Mesenchymal stem cell (in vitro differentiated cells and primary cell): ENCODE measurements at regions not wholly inside any gene's neighbourhood (a gene's known extent, or its start where the extent isn't known, plus 50 kb on each side); places are given as distances from the start of the nearest gene placed in this dataset.

ENCODE experiments used
- DNase-seq: peaks from one replicate; pipeline ENCODE4 v3.0.0-alpha.2; 2013
- H2AFZ ChIP-seq: one replicate; pipeline ENCODE4 v1.6.1; 2013; ENCODE audit warnings: low read depth, mild to moderate bottlenecking, control low read depth, inconsistent platforms, low read length, moderate library complexity
- H2AK5ac ChIP-seq: 2 replicates; pipeline ENCODE4 v1.6.1; 2013; ENCODE audit warnings: low read length, moderate library complexity, mild to moderate bottlenecking, inconsistent platforms; ENCODE audit not compliant: severe bottlenecking
- H2BK120ac ChIP-seq: one replicate; pipeline ENCODE4 v1.6.1; 2013; ENCODE audit warnings: low read depth, mild to moderate bottlenecking, inconsistent platforms, low read length, moderate library complexity
- H2BK12ac ChIP-seq, 2 experiments: one replicate each; pipeline ENCODE4 v1.6.1; 2013; ENCODE audit warnings: inconsistent platforms in 2 of 2, low read length in 2 of 2, mild to moderate bottlenecking in 2 of 2, moderate library complexity in 2 of 2, control low read depth in 1 of 2
- H2BK15ac ChIP-seq: one replicate; pipeline ENCODE4 v1.6.1; 2013; ENCODE audit warnings: mild to moderate bottlenecking, low read depth, inconsistent platforms; ENCODE audit not compliant: poor library complexity, severe bottlenecking
- H2BK5ac ChIP-seq: 2 replicates; pipeline ENCODE4 v1.6.1; 2013; ENCODE audit warnings: low read depth, mild to moderate bottlenecking, low read length, control low read depth, inconsistent platforms; ENCODE audit not compliant: poor library complexity, severe bottlenecking
- H3K14ac ChIP-seq, 2 experiments: one replicate each; pipeline ENCODE4 v1.6.1; 2013; ENCODE audit warnings: inconsistent platforms in 2 of 2, low read length in 2 of 2, control low read depth in 1 of 2, mild to moderate bottlenecking in 1 of 2, moderate library complexity in 1 of 2
- H3K18ac ChIP-seq, 2 experiments: one replicate each; pipeline ENCODE4 v1.6.1; 2013; ENCODE audit warnings: inconsistent platforms in 2 of 2, low read length in 2 of 2, control low read depth in 1 of 2, low read depth in 1 of 2, mild to moderate bottlenecking in 1 of 2
- H3K23ac ChIP-seq, 2 experiments: one replicate each; pipeline ENCODE4 v1.6.1; 2013; ENCODE audit warnings: inconsistent platforms in 2 of 2, low read length in 2 of 2, mild to moderate bottlenecking in 2 of 2, moderate library complexity in 2 of 2, control low read depth in 1 of 2
- H3K27ac ChIP-seq: 2 replicates; pipeline ENCODE4 v1.5.1; 2013; ENCODE audit warnings: mild to moderate bottlenecking, moderate library complexity, low read length, control low read depth, inconsistent platforms; ENCODE audit not compliant: poor library complexity, severe bottlenecking
- H3K27me3 ChIP-seq, 2 experiments: 2 replicates each; pipeline versions ENCODE4 v1.6.1 to v1.7.0; 2013; ENCODE audit warnings: low read length in 2 of 2, mild to moderate bottlenecking in 2 of 2, moderate library complexity in 2 of 2, control low read depth in 1 of 2, inconsistent platforms in 1 of 2; ENCODE audit not compliant: control insufficient read depth in 1 of 2, insufficient read depth in 1 of 2
- H3K36me3 ChIP-seq, 2 experiments: 2 replicates each; pipeline versions ENCODE4 v1.6.1 to v1.7.0; 2013; ENCODE audit warnings: low read length in 2 of 2, control low read depth in 1 of 2, inconsistent platforms in 1 of 2, low read depth in 1 of 2, mild to moderate bottlenecking in 1 of 2; ENCODE audit not compliant: insufficient read depth in 2 of 2, control insufficient read depth in 1 of 2
- H3K4ac ChIP-seq, 2 experiments: one replicate each; pipeline ENCODE4 v1.6.1; 2013; ENCODE audit warnings: inconsistent platforms in 2 of 2, low read length in 2 of 2, mild to moderate bottlenecking in 2 of 2, moderate library complexity in 2 of 2, control low read depth in 1 of 2, low read depth in 1 of 2
- H3K4me1 ChIP-seq: 2 replicates; pipeline ENCODE4 v1.6.1; 2013; ENCODE audit warnings: low read depth, low read length, control low read depth; ENCODE audit not compliant: control insufficient read depth, insufficient read depth
- H3K4me2 ChIP-seq: 2 replicates; pipeline ENCODE4 v1.6.1; 2013; ENCODE audit warnings: low read length, mild to moderate bottlenecking, inconsistent platforms; ENCODE audit not compliant: poor library complexity, severe bottlenecking
- H3K4me3 ChIP-seq, 2 experiments: 2 replicates each; pipeline versions ENCODE4 v1.5.1 to v1.7.0; 2013; ENCODE audit warnings: low read length in 2 of 2, mild to moderate bottlenecking in 2 of 2, control low read depth in 1 of 2, low read depth in 1 of 2; ENCODE audit not compliant: insufficient read depth in 1 of 2
- H3K79me1 ChIP-seq: replicated peaks from 2 replicates; pipeline ENCODE4 v1.6.1; 2013; ENCODE audit warnings: mild to moderate bottlenecking, control low read depth, low read length, inconsistent platforms; ENCODE audit not compliant: poor library complexity, severe bottlenecking
- H3K9ac ChIP-seq: 2 replicates; pipeline ENCODE4 v1.7.0; 2013; ENCODE audit warnings: mild to moderate bottlenecking, low read length, moderate library complexity
- H3K9me3 ChIP-seq: 2 replicates; pipeline ENCODE4 v1.7.0; 2013; ENCODE audit warnings: mild to moderate bottlenecking, low read length; ENCODE audit not compliant: control insufficient read depth
- H4K8ac ChIP-seq: one replicate; pipeline ENCODE4 v1.6.1; 2013; ENCODE audit warnings: inconsistent platforms, mild to moderate bottlenecking, low read length, moderate library complexity
- H4K91ac ChIP-seq: one replicate; pipeline ENCODE4 v1.6.1; 2013; ENCODE audit warnings: mild to moderate bottlenecking, low read length, inconsistent platforms
- WGBS: methylation state at CpG from one replicate; pipeline ENCODE4 v1.1.7; 2013; ENCODE audit warnings: mixed read lengths; 5-methylcytosine and 5-hydroxymethylcytosine counted together

DNA sequence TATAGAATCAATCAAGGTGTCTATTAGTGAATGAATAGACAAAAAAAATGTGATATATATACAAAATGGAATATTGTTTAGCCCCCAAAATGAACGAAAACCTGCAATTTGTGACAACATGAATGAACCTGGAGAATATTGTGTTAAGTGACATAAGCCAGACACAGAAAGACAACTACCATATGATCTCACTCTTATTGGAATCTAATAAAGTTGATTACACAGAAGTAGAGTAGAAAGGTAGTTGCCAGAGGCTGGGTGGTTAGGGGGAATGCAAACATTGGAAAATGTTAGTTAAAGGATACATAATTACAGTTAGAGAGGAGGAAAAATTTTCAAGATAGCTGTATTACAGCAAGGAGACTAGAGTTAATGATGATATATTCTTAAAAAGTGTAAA lies 1962.3 kb downstream of the EFNA5 start:
- no peak overlapping the region for H2BK15ac ChIP-seq
- H3K27ac ChIP-seq, result no peak overlapping the region
- no peak for DNase-seq
- no peak overlapping the region for H3K18ac ChIP-seq
- no peak overlapping the region for H3K14ac ChIP-seq
- H4K91ac ChIP-seq, result no peak overlapping the region
- H2AFZ ChIP-seq, result no peak overlapping the region
- no peak overlapping the region for H3K23ac ChIP-seq
- no peak overlapping the region for H2BK5ac ChIP-seq
- H3K4ac ChIP-seq, result no peak overlapping the region
- H3K4me1 ChIP-seq, result no peaks in the 10 kb centered on the region
- H3K4me2 ChIP-seq, result no peak overlapping the region
- H3K79me1 ChIP-seq, result no peaks in the 10 kb centered on the region
- H3K9me3 ChIP-seq, result peaks cover 14% of the 10 kb centered on the region
- no peak overlapping the region for H2BK120ac ChIP-seq
- no peak overlapping the region for H2AK5ac ChIP-seq
- H2BK12ac ChIP-seq, result no peak overlapping the region
- no peak overlapping the region for H4K8ac ChIP-seq
- H3K4me3 ChIP-seq, result no peak overlapping the region
- H3K36me3 ChIP-seq, result no peaks in the 10 kb centered on the region
- no peaks in the 10 kb centered on the region for H3K27me3 ChIP-seq
- H3K9ac ChIP-seq, result no peak overlapping the region
- WGBS, result no CpG with 5 or more reads among the region's 1 CpG

DNA sequence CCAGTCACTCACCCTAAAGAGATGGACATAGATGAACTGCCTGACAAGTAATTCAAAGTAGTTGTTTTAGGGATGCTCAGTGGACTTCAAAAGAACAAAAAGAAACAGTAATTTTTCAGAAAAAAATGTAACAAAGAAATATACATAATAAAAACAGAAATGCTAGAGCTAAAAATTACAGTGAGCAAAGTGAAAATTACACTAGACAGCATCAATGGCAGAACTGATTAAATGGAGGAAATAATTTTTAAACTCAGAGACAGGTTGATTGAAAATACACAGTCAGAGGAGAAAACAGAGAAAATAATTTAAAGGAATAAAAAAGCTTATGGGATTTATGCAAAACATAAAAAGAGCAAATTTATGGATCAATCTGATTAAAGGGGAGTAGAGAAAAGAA lies 1968.4 kb downstream of the EFNA5 start:
- H4K8ac ChIP-seq, result no peak overlapping the region
- no peak for DNase-seq
- no peak overlapping the region for H2BK12ac ChIP-seq
- no peak overlapping the region for H4K91ac ChIP-seq
- no peak overlapping the region for H3K9ac ChIP-seq
- no peak overlapping the region for H2BK15ac ChIP-seq
- no peak overlapping the region for H3K23ac ChIP-seq
- no peak overlapping the region for H3K18ac ChIP-seq
- no peak overlapping the region for H2AFZ ChIP-seq
- H3K9me3 ChIP-seq, result peaks cover 30% of the 10 kb centered on the region
- H3K4me3 ChIP-seq, result no peak overlapping the region
- no peak overlapping the region for H3K27ac ChIP-seq
- H3K36me3 ChIP-seq, result no peaks in the 10 kb centered on the region
- no peak overlapping the region for H3K14ac ChIP-seq
- no peaks in the 10 kb centered on the region for H3K4me1 ChIP-seq
- no peaks in the 10 kb centered on the region for H3K27me3 ChIP-seq
- H3K79me1 ChIP-seq, result no peaks in the 10 kb centered on the region
- H3K4ac ChIP-seq, result no peak overlapping the region
- H2BK120ac ChIP-seq, result no peak overlapping the region
- no peak overlapping the region for H3K4me2 ChIP-seq
- H2BK5ac ChIP-seq, result no peak overlapping the region
- no peak overlapping the region for H2AK5ac ChIP-seq

GRCh38 chr5:105696440-105696839 lies 1974.3 kb downstream of the EFNA5 start:
- Histone ChIP-seq H2BK12ac (no peak overlapping the region), H3K4me1 (no peaks in the 10 kb centered on the region), H2AFZ (no peak overlapping the region), H2BK120ac (no peak overlapping the region), H3K27ac (no peak overlapping the region), H3K9ac (no peak overlapping the region), H3K36me3 (no peaks in the 10 kb centered on the region), H3K4ac (no peak overlapping the region), H3K79me1 (no peaks in the 10 kb centered on the region), H3K27me3 (no peaks in the 10 kb centered on the region), H3K23ac (no peak overlapping the region), H3K4me3 (no peak overlapping the region), H2AK5ac (no peak overlapping the region), H4K91ac (no peak overlapping the region), H3K14ac (no peak overlapping the region), H3K9me3 (peaks cover 6% of the 10 kb centered on the region), H3K4me2 (no peak overlapping the region), H2BK5ac (no peak overlapping the region), H3K18ac (no peak overlapping the region), H2BK15ac (no peak overlapping the region), H4K8ac (no peak overlapping the region)
- no CpG with 5 or more reads among the region's 2 CpGs for WGBS
- no peak for DNase-seq

GRCh38 chr5:105695941-105696340 lies 1974.8 kb downstream of the EFNA5 start:
- WGBS, result 86% methylated on average over 2 of the region's 2 CpGs
- H3K79me1 ChIP-seq, result no peaks in the 10 kb centered on the region
- H2AK5ac ChIP-seq, result no peak overlapping the region
- no peaks in the 10 kb centered on the region for H3K4me1 ChIP-seq
- no peak overlapping the region for H2AFZ ChIP-seq
- H2BK120ac ChIP-seq, result no peak overlapping the region
- H3K27ac ChIP-seq, result no peak overlapping the region
- no peak overlapping the region for H4K8ac ChIP-seq
- no peak overlapping the region for H3K23ac ChIP-seq
- peaks cover under 1% of the 10 kb centered on the region for H3K9me3 ChIP-seq
- H3K4ac ChIP-seq, result no peak overlapping the region
- DNase-seq, result no peak
- H3K27me3 ChIP-seq, result no peaks in the 10 kb centered on the region
- no peak overlapping the region for H4K91ac ChIP-seq
- no peaks in the 10 kb centered on the region for H3K36me3 ChIP-seq
- H3K9ac ChIP-seq, result no peak overlapping the region
- H3K18ac ChIP-seq, result no peak overlapping the region
- H3K4me3 ChIP-seq, result no peak overlapping the region
- no peak overlapping the region for H3K4me2 ChIP-seq
- no peak overlapping the region for H3K14ac ChIP-seq
- H2BK12ac ChIP-seq, result no peak overlapping the region
- H2BK5ac ChIP-seq, result no peak overlapping the region
- H2BK15ac ChIP-seq, result no peak overlapping the region
